B cell (primary cell): ENCODE measurements at regions not wholly inside any gene's neighbourhood (a gene's known extent, or its start where the extent isn't known, plus 50 kb on each side); places are given as distances from the start of the nearest gene placed in this dataset.

Experiments
- CTCF ChIP-seq: fragments of 200-600 bp; IDR thresholded peaks from one replicate; pipeline ENCODE4 v1.8.0; 2022; ENCODE audit warnings: antibody characterized with exemption, mild to moderate bottlenecking
- EZH2 ChIP-seq: IDR thresholded peaks from 2 replicates; pipeline ENCODE4 v1.6.1; 2012; ENCODE audit warnings: borderline replicate concordance, low read depth, mild to moderate bottlenecking, moderate library complexity, low read length; ENCODE audit not compliant: insufficient read depth, poor library complexity, severe bottlenecking

GRCh38 chr9:129458663-129459546 lies 162.0 kb downstream of the C9orf50 start:
- no peak for TF ChIP-seq CTCF
- no peak for TF ChIP-seq EZH2
